Fibroblast of skin of right quadriceps (primary cell): ENCODE measurements at regions not wholly inside any gene's neighbourhood (a gene's known extent, or its start where the extent isn't known, plus 50 kb on each side); places are given as distances from the start of the nearest gene placed in this dataset.
"Not testable (repeated sequence)": the region's sequence is repeated elsewhere in the genome, so short reads cannot be mapped to it uniquely, and the experiment has no call there.

Source experiments
- DNase-seq: peaks from one replicate; pipeline ENCODE4 v3.0.0-alpha.2; 2013

- DNase-seq = no peak
These were observed 240.1 kb downstream of the TFAP2A start for GRCh38 chr6:10174761-10175160.

GRCh38 chr6:10174056-10174455 lies 240.8 kb downstream of the TFAP2A start:
- no peak for DNase-seq

GRCh38 chr6:10171706-10172105 lies 243.2 kb downstream of the TFAP2A start:
- DNase-seq = not testable (repeated sequence)

- DNase-seq = no peak
These were observed 244.1 kb downstream of the TFAP2A start for GRCh38 chr6:10170816-10171215.

GRCh38 chr6:10166031-10166430 lies 248.8 kb downstream of the TFAP2A start:
- DNase-seq = no peak

- no peak for DNase-seq
These were observed 251.5 kb downstream of the TFAP2A start for GRCh38 chr6:10163203-10163962.

GRCh38 chr6:10156875-10157274 lies 258.0 kb downstream of the TFAP2A start:
- DNase-seq = no peak

GRCh38 chr6:10154251-10154650 lies 260.6 kb downstream of the TFAP2A start:
- no peak for DNase-seq

- DNase-seq = no peak
These were observed 263.5 kb downstream of the TFAP2A start for GRCh38 chr6:10151144-10151915.

GRCh38 chr6:10149603-10150002 lies 265.3 kb downstream of the TFAP2A start:
- no peak for DNase-seq

- DNase-seq = no peak
These were observed 268.0 kb downstream of the TFAP2A start for GRCh38 chr6:10146715-10147451.

- DNase-seq = no peak
These were observed 270.1 kb downstream of the TFAP2A start for GRCh38 chr6:10144772-10145171.

GRCh38 chr6:10141746-10142443 lies 273.0 kb downstream of the TFAP2A start:
- no peak for DNase-seq

- no peak for DNase-seq
These were observed 274.1 kb downstream of the TFAP2A start for GRCh38 chr6:10140824-10141223.

- no peak for DNase-seq
These were observed 274.7 kb downstream of the TFAP2A start for GRCh38 chr6:10140136-10140535.

- DNase-seq = no peak
These were observed 276.0 kb downstream of the TFAP2A start for GRCh38 chr6:10138917-10139316.

GRCh38 chr6:10136636-10137035 lies 278.2 kb downstream of the TFAP2A start:
- DNase-seq = no peak

- not testable (repeated sequence) for DNase-seq
These were observed 280.7 kb downstream of the TFAP2A start for GRCh38 chr6:10134185-10134584.

GRCh38 chr6:10128721-10129120 lies 286.2 kb downstream of the TFAP2A start:
- DNase-seq = no peak

- DNase-seq = no peak
These were observed 292.7 kb downstream of the TFAP2A start for GRCh38 chr6:10122164-10122563.

- no peak for DNase-seq
These were observed 301.9 kb downstream of the TFAP2A start for GRCh38 chr6:10112871-10113549.

- DNase-seq = no peak
These were observed 302.9 kb downstream of the TFAP2A start for GRCh38 chr6:10111975-10112374.
